ENCODE measurements at regions not wholly inside any gene's neighbourhood (a gene's known extent, or its start where the extent isn't known, plus 50 kb on each side); places are given as distances from the start of the nearest gene placed in this dataset.

DNA sequence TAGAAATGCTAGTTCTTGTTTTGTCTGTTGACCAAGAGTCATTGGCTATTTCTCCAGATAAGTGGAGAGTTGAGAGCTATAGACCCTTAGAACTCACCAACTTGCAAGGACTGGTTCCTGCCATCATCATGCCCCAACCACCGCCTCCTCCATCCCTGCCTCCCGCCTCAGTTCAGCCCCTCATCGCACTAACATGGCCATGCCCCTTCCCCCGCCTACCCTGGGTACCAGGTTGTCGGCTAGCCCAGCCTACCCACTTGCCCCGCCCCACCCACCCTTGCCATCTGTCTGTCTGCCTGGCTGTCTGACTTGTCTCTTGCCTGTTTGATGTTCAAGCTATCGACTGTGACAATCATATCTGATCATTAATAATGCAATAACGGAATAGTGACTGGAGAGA, 154.1 kb downstream of the TRIM29 start:
- TF ChIP-seq, protein P1, sequence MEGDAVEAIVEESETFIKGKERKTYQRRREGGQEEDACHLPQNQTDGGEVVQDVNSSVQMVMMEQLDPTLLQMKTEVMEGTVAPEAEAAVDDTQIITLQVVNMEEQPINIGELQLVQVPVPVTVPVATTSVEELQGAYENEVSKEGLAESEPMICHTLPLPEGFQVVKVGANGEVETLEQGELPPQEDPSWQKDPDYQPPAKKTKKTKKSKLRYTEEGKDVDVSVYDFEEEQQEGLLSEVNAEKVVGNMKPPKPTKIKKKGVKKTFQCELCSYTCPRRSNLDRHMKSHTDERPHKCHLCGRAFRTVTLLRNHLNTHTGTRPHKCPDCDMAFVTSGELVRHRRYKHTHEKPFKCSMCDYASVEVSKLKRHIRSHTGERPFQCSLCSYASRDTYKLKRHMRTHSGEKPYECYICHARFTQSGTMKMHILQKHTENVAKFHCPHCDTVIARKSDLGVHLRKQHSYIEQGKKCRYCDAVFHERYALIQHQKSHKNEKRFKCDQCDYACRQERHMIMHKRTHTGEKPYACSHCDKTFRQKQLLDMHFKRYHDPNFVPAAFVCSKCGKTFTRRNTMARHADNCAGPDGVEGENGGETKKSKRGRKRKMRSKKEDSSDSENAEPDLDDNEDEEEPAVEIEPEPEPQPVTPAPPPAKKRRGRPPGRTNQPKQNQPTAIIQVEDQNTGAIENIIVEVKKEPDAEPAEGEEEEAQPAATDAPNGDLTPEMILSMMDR (conservative IDR thresholded peaks at IDR 0.05; ENCODE audit: low read depth, low read length): no peak
- TF ChIP-seq FOS (IDR thresholded peaks at IDR 0.05; ENCODE audit: low read depth, low read length): no peak

Measured in IMR-90 (cell line).